ENCODE measurements at regions not wholly inside any gene's neighbourhood (a gene's known extent, or its start where the extent isn't known, plus 50 kb on each side); places are given as distances from the start of the nearest gene placed in this dataset.

GRCh38 chr2:134782107-134782506, 56.3 kb upstream of the ACMSD start:
- no peak for TF ChIP-seq FOXP1 (CRISPR knock-in tag; IDR thresholded peaks at IDR 0.05)
- no peak for TF ChIP-seq PCBP2 (IDR thresholded peaks at IDR 0.05; ENCODE audit: low read depth, low read length, poor library complexity, severe bottlenecking)
- no peak for TF ChIP-seq ELF4 (CRISPR knock-in tag; IDR thresholded peaks at IDR 0.05)
- no peak for TF ChIP-seq EP300 (IDR thresholded peaks at IDR 0.05; ENCODE audit: low read length)
- TF ChIP-seq EZH2 (IDR thresholded peaks at IDR 0.05; ENCODE audit: borderline replicate concordance, low read depth, low read length) = no peak
- no peak for TF ChIP-seq FOXM1 (IDR thresholded peaks at IDR 0.05; ENCODE audit: low read depth)
- no peak for TF ChIP-seq FOXM1 (CRISPR knock-in tag; IDR thresholded peaks at IDR 0.05; ENCODE audit: low read depth)
